CMK (cell line): ENCODE measurements at regions not wholly inside any gene's neighbourhood (a gene's known extent, or its start where the extent isn't known, plus 50 kb on each side); places are given as distances from the start of the nearest gene placed in this dataset.
"Not testable (repeated sequence)": the region's sequence is repeated elsewhere in the genome, so short reads cannot be mapped to it uniquely, and the experiment has no call there.

Experiments used
- DNase-seq: peaks from one replicate; pipeline ENCODE4 v3.0.0-alpha.2; 2010; ENCODE audit warnings: low read depth

GRCh38 chr10:45056806-45057205 lies 56.1 kb downstream of the ZNF22 start:
- not testable (repeated sequence) for DNase-seq

- no peak for DNase-seq
These were observed 57.9 kb downstream of the ZNF22 start for GRCh38 chr10:45058580-45058979.

DNA sequence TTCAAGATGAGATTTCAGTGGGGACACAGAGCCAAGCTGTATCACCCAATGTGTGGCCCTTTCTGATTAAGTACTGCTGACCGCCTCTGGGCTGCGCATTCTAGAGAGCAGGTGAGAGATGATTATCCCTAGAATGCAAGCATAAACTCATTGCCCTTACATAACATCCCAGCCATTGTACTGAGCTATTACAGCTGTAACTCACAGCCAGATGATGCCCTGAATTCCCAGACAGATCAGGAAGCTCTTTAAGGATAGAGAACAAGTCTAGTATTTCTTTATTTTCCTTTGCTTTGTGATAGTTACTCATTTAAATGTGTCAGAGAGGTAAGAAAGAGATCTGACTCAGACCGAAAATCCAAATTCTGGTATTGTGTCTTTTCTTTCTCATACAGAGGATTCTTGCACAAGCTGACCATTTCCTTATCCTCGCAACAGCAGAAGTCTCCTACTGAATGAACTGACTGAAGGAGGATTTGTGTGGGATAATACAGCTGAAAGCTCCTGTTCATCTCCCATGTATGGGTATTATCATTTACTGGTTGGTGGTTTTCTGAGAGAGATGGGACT lies 58.4 kb downstream of the ZNF22 start:
- DNase-seq = no peak

- no peak for DNase-seq
These were observed 58.9 kb downstream of the ZNF22 start for GRCh38 chr10:45059632-45060031.

DNA sequence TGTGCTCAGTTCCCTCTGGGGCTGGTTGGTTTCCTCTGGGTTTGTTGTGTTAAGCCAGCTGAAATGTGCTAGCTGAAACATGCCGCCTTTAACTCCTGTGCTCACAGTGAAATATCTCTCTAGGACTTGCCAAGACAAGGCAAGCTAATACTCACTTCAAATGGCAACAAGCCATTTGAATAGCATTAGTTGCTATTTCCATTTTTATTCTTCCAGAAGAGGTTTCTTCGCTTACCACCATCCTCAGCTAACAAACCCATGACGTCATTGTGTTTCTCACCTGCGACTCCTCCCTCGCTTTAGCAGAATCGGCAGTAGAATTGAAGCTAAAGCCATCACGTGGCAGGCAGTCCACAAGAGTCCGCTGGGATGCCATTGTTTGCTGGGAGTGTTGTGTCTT lies 61.3 kb downstream of the ZNF22 start:
- no peak for DNase-seq

- no peak for DNase-seq
These were observed 63.0 kb downstream of the ZNF22 start for GRCh38 chr10:45063591-45064231.

- DNase-seq = no peak
These were observed 64.3 kb downstream of the ZNF22 start for GRCh38 chr10:45064998-45065397.

DNA sequence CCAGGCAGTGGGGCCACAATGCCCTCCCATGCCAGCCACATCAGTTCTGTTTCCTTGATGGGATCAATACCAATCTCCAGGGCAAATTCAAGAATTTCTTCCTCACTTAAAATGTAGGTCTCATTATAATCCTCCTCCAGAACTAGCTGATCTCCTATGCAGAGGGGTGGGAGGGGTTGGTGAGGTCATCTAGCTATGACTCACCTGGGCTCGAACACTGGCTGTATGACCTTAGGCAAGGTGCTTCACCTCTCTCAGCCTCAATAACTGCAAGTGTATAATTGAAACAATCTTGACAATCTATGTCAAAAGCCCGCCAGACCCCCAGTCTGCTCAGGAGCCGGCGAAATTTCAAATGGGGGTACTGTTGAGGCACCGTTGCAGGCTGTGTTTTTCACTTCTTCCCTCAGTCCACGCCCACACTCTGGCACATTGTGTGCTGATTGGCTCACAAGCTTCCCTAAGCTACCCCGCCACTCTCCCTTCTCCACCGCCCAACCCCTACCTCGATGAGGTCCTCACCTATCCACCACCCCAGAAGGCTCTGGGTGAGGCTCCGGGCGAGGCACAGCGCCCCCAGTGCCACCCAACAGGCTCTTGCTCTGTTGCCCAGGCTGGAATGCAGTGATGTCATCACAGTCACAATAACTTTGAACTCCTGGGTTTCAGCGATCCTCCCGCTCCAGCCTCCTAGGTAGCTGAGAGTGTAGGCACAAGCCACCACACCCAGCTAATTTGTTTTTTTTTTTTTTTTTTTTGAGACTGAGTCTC lies 70.5 kb downstream of the ZNF22 start:
- no peak for DNase-seq

DNA sequence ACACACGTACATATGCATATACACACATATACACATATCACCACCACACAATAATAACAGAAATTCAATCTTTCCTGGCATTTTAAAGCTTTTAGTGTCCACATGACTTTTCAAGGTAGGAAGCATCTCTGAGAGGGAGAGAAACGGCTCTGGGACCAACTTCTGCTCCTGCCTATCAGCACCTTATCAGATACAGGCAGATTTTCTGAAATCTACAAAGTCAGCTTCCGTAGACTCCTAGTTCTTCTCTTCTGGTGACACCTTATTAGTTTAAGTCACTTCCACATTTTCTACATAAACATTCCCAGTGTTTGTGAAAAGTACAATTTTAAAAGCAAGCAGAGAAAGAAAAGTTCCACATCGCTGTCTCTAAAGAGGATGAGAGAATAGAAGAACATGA lies 74.5 kb downstream of the ZNF22 start:
- DNase-seq = no peak

- DNase-seq = no peak
These were observed 75.2 kb downstream of the ZNF22 start for GRCh38 chr10:45075826-45076380.

DNA sequence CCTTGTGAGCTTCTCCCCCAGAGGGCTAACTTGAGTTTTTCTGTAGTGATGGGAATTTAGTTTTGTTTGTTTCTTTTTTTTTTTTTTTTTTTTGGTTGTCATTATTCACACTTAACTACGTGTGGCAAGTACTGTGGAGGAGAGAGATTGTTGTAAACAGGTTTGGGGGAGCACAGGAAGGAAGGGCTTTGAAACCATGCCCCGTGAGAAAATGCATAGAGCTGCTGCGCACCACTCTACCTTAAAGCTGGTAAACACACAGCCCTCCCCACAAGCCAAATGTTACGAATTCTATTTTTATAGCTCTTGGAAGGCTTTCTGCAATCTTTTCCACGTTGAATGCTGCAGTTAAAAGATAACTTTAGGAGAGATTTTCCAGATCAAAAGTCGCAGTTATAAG lies 76.2 kb downstream of the ZNF22 start:
- no peak for DNase-seq

GRCh38 chr10:45080331-45080730 lies 79.6 kb downstream of the ZNF22 start:
- no peak for DNase-seq

- DNase-seq = no peak
These were observed 81.5 kb downstream of the ZNF22 start for GRCh38 chr10:45082176-45082575.

DNA sequence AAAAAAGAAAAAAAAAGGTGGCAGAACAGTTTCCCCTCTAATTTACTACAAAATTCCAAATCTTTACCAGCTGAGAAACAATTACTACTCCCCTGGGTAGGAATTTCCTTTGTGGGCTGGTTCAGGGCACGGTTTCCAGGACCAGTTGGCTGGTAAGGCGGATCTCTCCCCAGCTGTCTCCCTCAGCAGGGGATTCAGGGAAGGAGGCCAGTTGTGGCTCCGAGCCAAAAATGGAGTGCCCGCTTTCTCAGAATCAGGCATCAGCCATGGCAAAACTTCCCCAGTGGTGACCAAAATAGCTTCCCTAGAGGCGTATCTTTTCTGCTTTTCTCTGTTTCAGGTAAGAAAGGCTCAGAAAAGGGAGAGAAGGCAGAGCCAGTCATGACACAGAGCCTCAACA lies 91.2 kb downstream of the ZNF22 start:
- DNase-seq = no peak

DNA sequence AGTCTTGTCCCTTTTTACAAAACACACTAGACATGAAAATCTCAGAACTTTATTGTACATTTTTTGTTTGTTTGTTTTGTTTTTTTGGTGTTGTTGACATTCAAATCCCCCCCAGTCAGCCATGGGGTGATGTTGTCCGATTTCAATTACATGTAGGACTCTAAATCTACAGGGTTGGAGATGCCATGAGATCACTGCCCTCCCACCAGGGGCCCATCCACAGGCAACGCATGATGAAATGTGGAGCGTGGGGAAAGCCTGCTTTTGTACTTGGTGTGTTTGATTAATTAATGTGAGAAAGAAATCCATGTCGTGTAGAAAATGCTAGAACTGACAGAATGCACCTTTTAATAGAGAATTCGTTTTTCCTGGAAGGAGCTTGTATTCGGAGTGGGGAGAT lies 93.2 kb downstream of the ZNF22 start:
- DNase-seq = no peak

DNA sequence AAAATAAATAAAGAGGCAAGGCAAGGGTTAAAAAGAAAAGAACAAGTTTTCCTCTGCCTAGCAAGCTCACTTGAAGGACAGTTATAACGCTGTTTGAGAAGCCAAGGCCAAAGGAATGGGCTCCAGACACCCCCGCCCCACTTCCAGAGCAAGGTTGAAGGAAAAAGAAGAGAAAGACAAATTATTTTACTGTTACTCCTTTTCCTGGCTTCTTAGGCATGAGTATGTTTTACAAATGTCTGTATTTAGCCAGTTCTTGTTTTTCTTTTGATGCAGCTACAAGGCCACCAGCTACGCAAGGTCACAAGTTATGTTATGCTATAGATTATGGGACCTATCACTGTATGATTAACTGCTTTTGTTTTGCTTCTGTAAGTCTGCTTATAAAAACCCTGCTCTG lies 94.6 kb downstream of the ZNF22 start:
- DNase-seq = no peak

DNA sequence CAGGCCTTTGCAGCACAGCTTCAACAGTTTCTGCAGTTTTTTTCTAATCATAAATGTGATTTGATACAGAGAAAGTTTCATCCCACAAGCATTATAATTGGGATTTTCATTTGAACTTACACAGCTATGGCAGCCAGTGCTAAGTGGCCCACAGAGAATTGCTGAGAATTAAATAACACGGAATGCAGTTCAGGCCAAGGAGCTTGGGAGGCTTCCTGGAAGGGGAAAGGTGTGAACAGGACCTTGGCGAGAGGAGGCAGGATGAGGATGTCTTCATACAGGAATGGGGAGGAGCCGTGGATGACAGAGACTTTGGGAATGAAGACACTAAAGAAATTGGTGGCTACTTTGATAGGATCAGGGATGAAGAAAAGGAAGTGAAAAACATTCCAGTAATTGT lies 95.3 kb downstream of the ZNF22 start:
- no peak for DNase-seq

- DNase-seq = no peak
These were observed 99.7 kb downstream of the ZNF22 start for GRCh38 chr10:45100429-45100828.

- DNase-seq = no peak
These were observed 104.0 kb downstream of the ZNF22 start for GRCh38 chr10:45104674-45105073.

- not testable (repeated sequence) for DNase-seq
These were observed 104.6 kb downstream of the ZNF22 start for GRCh38 chr10:45105309-45105708.

DNA sequence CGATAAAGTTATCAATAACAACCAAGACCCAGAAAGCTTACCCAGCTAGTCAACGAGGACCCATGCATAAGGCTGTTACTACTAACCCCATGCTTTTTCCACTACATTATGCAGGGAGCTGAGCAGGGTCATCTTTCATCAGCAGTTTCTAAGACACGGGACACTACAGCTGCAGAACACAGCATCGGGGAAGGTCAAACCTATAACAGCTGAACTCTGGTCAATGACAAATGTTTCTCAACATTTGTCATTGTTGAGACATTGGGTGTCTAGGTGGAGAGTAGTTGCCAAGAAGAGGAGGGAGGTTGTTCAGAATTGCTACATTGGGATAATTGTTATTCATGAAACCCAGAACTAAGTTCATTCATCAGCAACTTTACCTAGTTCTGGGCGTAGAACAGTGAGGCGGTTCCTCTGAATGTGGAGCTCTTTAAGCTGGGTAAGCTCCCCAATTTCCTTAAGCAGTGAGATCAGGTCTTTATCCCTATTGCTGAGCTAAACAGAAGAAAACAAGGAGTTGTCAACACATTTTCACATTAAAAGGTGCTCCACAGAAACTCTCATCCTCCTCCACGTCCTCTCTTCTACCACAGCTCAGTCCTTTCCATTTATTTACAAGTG lies 105.6 kb downstream of the ZNF22 start:
- DNase-seq = no peak

DNA sequence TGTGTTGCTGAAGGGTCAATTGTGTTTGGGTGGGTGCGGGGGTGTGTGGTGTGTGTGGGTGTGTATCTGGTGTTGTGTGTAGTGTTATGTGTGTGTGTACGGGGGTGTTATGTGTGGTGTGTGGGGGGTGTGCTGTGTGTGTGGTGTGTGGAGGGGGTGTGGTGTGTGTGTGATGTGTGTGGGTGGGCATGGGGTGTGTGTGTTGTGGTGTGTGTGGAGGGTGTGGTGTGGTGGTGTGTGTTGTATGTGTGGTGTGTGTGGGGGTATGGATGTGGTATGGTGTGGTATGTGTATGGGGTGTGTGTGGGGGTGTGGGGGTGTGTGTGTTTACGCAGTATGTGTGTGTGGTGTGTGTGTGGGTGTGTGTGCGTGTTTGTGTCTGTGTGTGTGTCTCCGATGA lies 110.8 kb downstream of the ZNF22 start:
- no peak for DNase-seq

DNA sequence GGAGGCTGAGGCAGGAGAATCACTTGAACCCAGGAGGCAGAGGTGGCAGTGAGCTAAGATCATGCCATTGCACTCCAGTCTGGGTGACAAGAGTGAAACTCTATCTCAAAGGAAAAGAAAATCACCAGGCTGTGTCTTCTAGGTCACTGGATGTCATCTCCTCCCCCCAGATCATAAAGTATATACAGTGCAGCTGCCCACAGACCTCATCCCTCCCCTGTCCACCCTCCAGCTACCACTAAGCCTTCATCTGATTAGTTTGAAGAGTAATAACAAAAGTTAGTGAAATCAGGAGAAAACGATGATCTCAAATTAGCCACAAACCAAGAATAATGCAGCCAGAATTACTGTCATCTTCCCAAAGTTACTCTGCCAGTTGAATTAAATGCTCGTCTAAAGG lies 117.2 kb downstream of the ZNF22 start:
- not testable (repeated sequence) for DNase-seq
